A549 (cell line): ENCODE measurements at regions not wholly inside any gene's neighbourhood (a gene's known extent, or its start where the extent isn't known, plus 50 kb on each side); places are given as distances from the start of the nearest gene placed in this dataset.

Source experiments
- ATAC-seq, 2 experiments: fragments of 200-7000 bp in 1 of 2; fragments of >200 bp in 1 of 2; cut with Nextera tagmentation in 1 of 2; cut with Tn5 transposase in 1 of 2; 3 replicates each; pipeline versions ENCODE4 v1.8.0 to v1.9.1; 2018 to 2020; ENCODE audit warnings: mild to moderate bottlenecking in 1 of 2, moderate library complexity in 1 of 2
- CTCF ChIA-PET: fragments of 300-600 bp; sonication (Branson Sonifier 250); formaldehyde crosslinking; extraction: SDS; loops from one replicate; lab custom pipeline; 2021; ENCODE audit warnings: antibody characterized with exemption, inconsistent platforms; lab: Yijun Ruan, JAX
- POLR2A ChIA-PET: fragments of 350-600 bp; formaldehyde crosslinking; extraction: SDS; loops from one replicate; lab custom pipeline; 2021; ENCODE audit warnings: antibody characterized with exemption, inconsistent platforms; lab: Yijun Ruan, JAX
- DNase-seq, 2 experiments: peaks; one replicate each; pipeline versions ENCODE4 v3.0.0 to v3.0.0-alpha.2; 2011 to 2016; ENCODE audit warnings: low read depth in 1 of 2, low spot score in 1 of 2
- FAIRE-seq: peaks from 2 replicates; lab custom pipeline; 2011; peaks lifted over from hg19 to GRCh38; lab: Jason Lieb, UNC
- H3K27ac ChIP-seq, 2 experiments: fragments of >200 bp; sonication (Bioruptor Twin); formaldehyde crosslinking; 3 replicates each; pipeline ENCODE4 v1.5.1; 2016 to 2017
- H3K4me1 ChIP-seq: fragments of >200 bp; sonication (Bioruptor Twin); formaldehyde crosslinking; 3 replicates; pipeline ENCODE4 v1.6.1; 2016
- H3K4me2 ChIP-seq: fragments of >200 bp; sonication (Bioruptor Twin); formaldehyde crosslinking; 3 replicates; pipeline ENCODE4 v1.6.1; 2016
- H3K4me3 ChIP-seq: fragments of >200 bp; sonication (Bioruptor Twin); formaldehyde crosslinking; 3 replicates; pipeline ENCODE4 v1.5.1; 2016
- H3K9me3 ChIP-seq: fragments of >200 bp; sonication (Bioruptor Twin); formaldehyde crosslinking; 3 replicates; pipeline ENCODE4 v1.6.1; 2016
- BHLHE40 ChIP-seq: IDR thresholded peaks from 2 replicates; pipeline ENCODE4 v1.6.1; 2012; ENCODE audit warnings: low read depth, low read length, inconsistent platforms
- CBX2 ChIP-seq: fragments of 200-600 bp; sonication (generic); IDR thresholded peaks from 2 replicates; pipeline ENCODE4 v1.6.1; 2016; ENCODE audit warnings: low read depth, mild to moderate bottlenecking, borderline replicate concordance
- CBX8 ChIP-seq: fragments of 200-600 bp; sonication (generic); IDR thresholded peaks from 2 replicates; pipeline ENCODE4 v1.6.1; 2016
- CEBPB ChIP-seq, 2 experiments: fragments of >200 bp in 1 of 2; sonication (Bioruptor Twin) in 1 of 2; formaldehyde crosslinking in 1 of 2; IDR thresholded peaks; 2 replicates each; pipeline ENCODE4 v1.6.1; 2012 to 2016
- FOSB ChIP-seq: fragments of 250-450 bp; sonication (Bioruptor Pico); IDR thresholded peaks from 2 replicates; pipeline ENCODE4 v1.5.0; 2020; ENCODE audit warnings: mild to moderate bottlenecking, moderate library complexity
- GATA3 ChIP-seq: IDR thresholded peaks from 2 replicates; pipeline ENCODE4 v1.6.1; 2012; ENCODE audit warnings: borderline replicate concordance
- HEYL ChIP-seq: fragments of 250-450 bp; sonication (Bioruptor Pico); IDR thresholded peaks from 2 replicates; pipeline ENCODE4 v1.8.0; 2021; ENCODE audit warnings: mild to moderate bottlenecking, moderate library complexity
- HMGXB4 ChIP-seq: fragments of 250-450 bp; sonication (Bioruptor Pico); IDR thresholded peaks from 2 replicates; pipeline ENCODE4 v1.5.0; 2021; ENCODE audit warnings: mild to moderate bottlenecking, moderate library complexity, borderline replicate concordance
- HOXA7 ChIP-seq: fragments of 250-450 bp; sonication (Bioruptor Pico); IDR thresholded peaks from 2 replicates; pipeline ENCODE4 v1.5.0; 2020; ENCODE audit warnings: mild to moderate bottlenecking, moderate library complexity
- HOXB13 ChIP-seq: fragments of 250-450 bp; sonication (Bioruptor Pico); IDR thresholded peaks from 2 replicates; pipeline ENCODE4 v1.5.0; 2020; ENCODE audit warnings: low read depth, mild to moderate bottlenecking, moderate library complexity
- JUNB ChIP-seq: fragments of >200 bp; sonication (Bioruptor Twin); formaldehyde crosslinking; IDR thresholded peaks from 2 replicates; pipeline ENCODE4 v1.6.1; 2016
- KDM5A ChIP-seq: fragments of 200-600 bp; sonication (generic); IDR thresholded peaks from 2 replicates; pipeline ENCODE4 v1.6.1; 2016; ENCODE audit warnings: antibody characterized with exemption, mild to moderate bottlenecking
- MAFK ChIP-seq: fragments of 450-650 bp; IDR thresholded peaks from 2 replicates; pipeline ENCODE4 v1.6.1; 2014; ENCODE audit not compliant: partially characterized antibody
- MAX ChIP-seq: IDR thresholded peaks from 2 replicates; pipeline ENCODE4 v1.6.1; 2012
- MAZ ChIP-seq: fragments of 150-350 bp; IDR thresholded peaks from 2 replicates; pipeline ENCODE4 v1.6.1; 2014; ENCODE audit warnings: antibody characterized with exemption, low read depth, low read length, borderline replicate concordance
- NFE2L2 ChIP-seq: fragments of 150-350 bp; conservative IDR thresholded peaks from 2 replicates; pipeline ENCODE4 v1.6.1; 2014; ENCODE audit warnings: low read length
- POLR2AphosphoS2 ChIP-seq: conservative IDR thresholded peaks from 2 replicates; pipeline ENCODE4 v1.6.1; 2012; ENCODE audit warnings: low read length, improper control_type of control experiment, inconsistent platforms
- RAD21 ChIP-seq, 2 experiments: fragments of >200 bp in 1 of 2; sonication (Bioruptor Twin) in 1 of 2; formaldehyde crosslinking in 1 of 2; IDR thresholded peaks in 1 of 2; conservative IDR thresholded peaks in 1 of 2; 2 replicates in 1 of 2; 3 replicates in 1 of 2; pipeline ENCODE4 v1.6.1; 2012 to 2018; ENCODE audit warnings: inconsistent platforms in 1 of 2
- RARB ChIP-seq: fragments of 250-450 bp; sonication (Bioruptor Pico); IDR thresholded peaks from 2 replicates; pipeline ENCODE4 v1.8.0; 2021; ENCODE audit warnings: mild to moderate bottlenecking, moderate library complexity
- SMC3 ChIP-seq: fragments of >200 bp; sonication (Bioruptor Twin); formaldehyde crosslinking; IDR thresholded peaks from 3 replicates; pipeline ENCODE4 v1.6.1; 2018; ENCODE audit warnings: inconsistent platforms
- SREBF2 ChIP-seq: fragments of 450-650 bp; IDR thresholded peaks from 2 replicates; pipeline ENCODE4 v1.6.1; 2014; ENCODE audit warnings: mild to moderate bottlenecking, moderate library complexity
- ZFP36 ChIP-seq: fragments of 450-650 bp; IDR thresholded peaks from 2 replicates; pipeline ENCODE4 v1.6.1; 2014; ENCODE audit warnings: borderline replicate concordance; ENCODE audit not compliant: partially characterized antibody
- ZNF302 ChIP-seq: fragments of 250-450 bp; sonication (Bioruptor Pico); IDR thresholded peaks from 2 replicates; pipeline ENCODE4 v1.9.0; 2021; ENCODE audit warnings: inconsistent platforms, mild to moderate bottlenecking, moderate library complexity
- WGBS: methylation state at CpG from one replicate; pipeline ENCODE4 v1.1.6; 2017; ENCODE audit errors: missing lambda C conversion rate; 5-methylcytosine and 5-hydroxymethylcytosine counted together
- TF ChIP-seq, protein P1 (sequence below): fragments of >200 bp; sonication (Bioruptor Twin); formaldehyde crosslinking; IDR thresholded peaks from 3 replicates; pipeline ENCODE4 v1.5.1; 2016

DNA sequence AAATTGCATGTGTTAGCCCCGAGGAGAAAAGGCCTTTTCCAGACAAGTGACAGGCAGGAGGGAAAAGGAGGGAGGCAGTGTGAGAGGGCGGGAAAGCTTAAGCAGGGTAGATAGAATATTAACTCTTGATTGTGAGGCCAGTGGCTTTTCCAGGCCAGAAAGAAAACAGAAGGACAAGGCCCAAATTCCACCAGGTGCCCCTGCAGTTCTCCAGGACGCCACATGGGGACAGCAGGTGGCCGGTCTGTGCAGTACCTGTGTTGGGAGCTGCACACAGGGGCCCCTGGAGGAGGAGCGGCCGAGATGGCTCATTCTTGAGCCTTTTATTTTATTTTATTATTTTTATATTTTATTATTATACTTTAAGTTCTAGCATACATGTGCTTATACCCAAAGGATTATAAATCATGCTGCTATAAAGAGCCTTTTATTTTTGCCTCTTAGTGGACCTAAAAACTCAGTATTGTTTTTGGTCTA is 141.3 kb upstream of the KLF14 start:
- FAIRE-seq: no peak
- CTCF ChIA-PET: interaction anchor here (0.7 to 7.4 kb wide), 19 partner anchors 9 to 549 kb away, joined by 3 to 99 read pairs (median 4); no protein-coding TSS in a partner anchor

GRCh38 chr7:130875901-130876300 is 141.9 kb upstream of the KLF14 start:
- TF ChIP-seq BHLHE40 (no peak), POLR2AphosphoS2 (no peak), GATA3 (no peak), MAFK (no peak)
- no peak for FAIRE-seq
- no peak for DNase-seq
- peak in 1 of 2 experiments; percentile 3; a peak in 2 of 6 replicates for ATAC-seq
- WGBS: 78% methylated on average over 5 of the region's 5 CpGs
- ChIA-PET CTCF (interaction anchor here (0.7 to 7.4 kb wide), 17 partner anchors 9 to 165 kb away, joined by 3 to 99 read pairs (median 5); no protein-coding TSS in a partner anchor), POLR2A (interaction anchor here (0.5 to 1.5 kb wide), 3 partner anchors 9 to 38 kb away, joined by 3 to 5 read pairs (median 4); no protein-coding TSS in a partner anchor)
- H3K4me2 ChIP-seq: peak overlapping the region; percentile 32
- no peak overlapping the region for H3K4me3 ChIP-seq
- peaks cover 97% of the 10 kb centered on the region for H3K4me1 ChIP-seq
- H3K9me3 ChIP-seq: no peaks in the 10 kb centered on the region
- H3K27ac ChIP-seq: peak overlapping the region; percentile 56 to 70

More for the DNA sequence above, 141.3 kb upstream of the KLF14 start:
- Histone ChIP-seq H3K27ac (peak overlapping the region; percentile 56 to 70; a peak in 5 of 6 replicates), H3K4me1 (peaks cover 95% of the 10 kb centered on the region), H3K4me3 (no peak overlapping the region), H3K9me3 (no peaks in the 10 kb centered on the region), H3K4me2 (peak overlapping the region; percentile 32)
- ATAC-seq: peak; percentile 63 to 71
- TF ChIP-seq MAZ (0 out of 2 replicates have a peak, but pooled peaks have one; percentile 46), RAD21 (conservative IDR thresholded peaks at IDR 0.05 in 1 of 2, IDR thresholded peaks at IDR 0.05 in 1 of 2) (peak; percentile 86 to 87), CBX8 (no peak), FOSB (CRISPR knock-in tag) (0 out of 2 replicates have a peak, but pooled peaks have one; percentile 59), SMC3 (peak; percentile 78), ZNF302 (CRISPR knock-in tag) (no peak), MAX (no peak), HOXA7 (CRISPR knock-in tag) (peak; percentile 70; the same call in 1 of the 2 replicates), RARB (CRISPR knock-in tag) (peak; percentile 29; the same call in 1 of the 2 replicates), HOXB13 (CRISPR knock-in tag) (no peak), HMGXB4 (CRISPR knock-in tag) (no peak), CEBPB (IDR thresholded peaks at IDR 0.05) (no peak), KDM5A (no peak), ZFP36 (no peak), NFE2L2 (no peak), SREBF2 (no peak), HEYL (CRISPR knock-in tag) (no peak), CBX2 (no peak), JUNB (no peak)
- TF ChIP-seq, protein P1, sequence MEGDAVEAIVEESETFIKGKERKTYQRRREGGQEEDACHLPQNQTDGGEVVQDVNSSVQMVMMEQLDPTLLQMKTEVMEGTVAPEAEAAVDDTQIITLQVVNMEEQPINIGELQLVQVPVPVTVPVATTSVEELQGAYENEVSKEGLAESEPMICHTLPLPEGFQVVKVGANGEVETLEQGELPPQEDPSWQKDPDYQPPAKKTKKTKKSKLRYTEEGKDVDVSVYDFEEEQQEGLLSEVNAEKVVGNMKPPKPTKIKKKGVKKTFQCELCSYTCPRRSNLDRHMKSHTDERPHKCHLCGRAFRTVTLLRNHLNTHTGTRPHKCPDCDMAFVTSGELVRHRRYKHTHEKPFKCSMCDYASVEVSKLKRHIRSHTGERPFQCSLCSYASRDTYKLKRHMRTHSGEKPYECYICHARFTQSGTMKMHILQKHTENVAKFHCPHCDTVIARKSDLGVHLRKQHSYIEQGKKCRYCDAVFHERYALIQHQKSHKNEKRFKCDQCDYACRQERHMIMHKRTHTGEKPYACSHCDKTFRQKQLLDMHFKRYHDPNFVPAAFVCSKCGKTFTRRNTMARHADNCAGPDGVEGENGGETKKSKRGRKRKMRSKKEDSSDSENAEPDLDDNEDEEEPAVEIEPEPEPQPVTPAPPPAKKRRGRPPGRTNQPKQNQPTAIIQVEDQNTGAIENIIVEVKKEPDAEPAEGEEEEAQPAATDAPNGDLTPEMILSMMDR: peak; percentile 74
- 12% methylated on average over 6 of the region's 6 CpGs for WGBS
- peak; percentile 75 to 78 for DNase-seq
- POLR2A ChIA-PET: interaction anchor here (0.5 to 1.5 kb wide), 3 partner anchors 10 to 39 kb away, joined by 3 to 5 read pairs (median 4); no protein-coding TSS in a partner anchor
